WTC11 (cell line): ENCODE measurements at regions not wholly inside any gene's neighbourhood (a gene's known extent, or its start where the extent isn't known, plus 50 kb on each side); places are given as distances from the start of the nearest gene placed in this dataset.

ENCODE experiments used
- ATF3 ChIP-seq: sonication (generic); formaldehyde crosslinking; conservative IDR thresholded peaks from 2 replicates; pipeline ENCODE4 v1.8.1; 2022; ENCODE audit warnings: mild to moderate bottlenecking, missing genetic modification reagents
- CREB1 ChIP-seq: sonication (generic); formaldehyde crosslinking; IDR thresholded peaks from 2 replicates; pipeline ENCODE4 v1.8.0; 2023; ENCODE audit warnings: mild to moderate bottlenecking, missing genetic modification reagents
- CREM ChIP-seq: sonication (generic); formaldehyde crosslinking; IDR thresholded peaks from 2 replicates; pipeline ENCODE4 v1.8.1; 2022; ENCODE audit warnings: mild to moderate bottlenecking, missing genetic modification reagents, moderate library complexity
- E2F5 ChIP-seq: sonication (generic); formaldehyde crosslinking; IDR thresholded peaks from 2 replicates; pipeline ENCODE4 v1.8.1; 2022; ENCODE audit warnings: mild to moderate bottlenecking, moderate library complexity, missing genetic modification reagents
- MLX ChIP-seq: sonication (generic); formaldehyde crosslinking; IDR thresholded peaks from 2 replicates; pipeline ENCODE4 v1.8.1; 2023; ENCODE audit warnings: mild to moderate bottlenecking, missing genetic modification reagents, moderate library complexity
- TEAD1 ChIP-seq: sonication (generic); formaldehyde crosslinking; IDR thresholded peaks from 2 replicates; pipeline ENCODE4 v1.8.0; 2022; ENCODE audit warnings: mild to moderate bottlenecking, missing genetic modification reagents
- USF1 ChIP-seq: sonication (generic); formaldehyde crosslinking; IDR thresholded peaks from 2 replicates; pipeline ENCODE4 v1.8.0; 2022; ENCODE audit warnings: mild to moderate bottlenecking, missing genetic modification reagents
- ZNF232 ChIP-seq: sonication (generic); formaldehyde crosslinking; IDR thresholded peaks from 2 replicates; pipeline ENCODE4 v1.8.0; 2022; ENCODE audit warnings: mild to moderate bottlenecking, missing genetic modification reagents
- TF ChIP-seq, protein P1 (sequence below): fragments of 200-600 bp; IDR thresholded peaks from 2 replicates; pipeline ENCODE4 v1.8.0; 2022; ENCODE audit warnings: antibody characterized with exemption

GRCh38 chrX:1041091-1041490 is 171.4 kb downstream of the CRLF2 start:
- TF ChIP-seq, protein P1, sequence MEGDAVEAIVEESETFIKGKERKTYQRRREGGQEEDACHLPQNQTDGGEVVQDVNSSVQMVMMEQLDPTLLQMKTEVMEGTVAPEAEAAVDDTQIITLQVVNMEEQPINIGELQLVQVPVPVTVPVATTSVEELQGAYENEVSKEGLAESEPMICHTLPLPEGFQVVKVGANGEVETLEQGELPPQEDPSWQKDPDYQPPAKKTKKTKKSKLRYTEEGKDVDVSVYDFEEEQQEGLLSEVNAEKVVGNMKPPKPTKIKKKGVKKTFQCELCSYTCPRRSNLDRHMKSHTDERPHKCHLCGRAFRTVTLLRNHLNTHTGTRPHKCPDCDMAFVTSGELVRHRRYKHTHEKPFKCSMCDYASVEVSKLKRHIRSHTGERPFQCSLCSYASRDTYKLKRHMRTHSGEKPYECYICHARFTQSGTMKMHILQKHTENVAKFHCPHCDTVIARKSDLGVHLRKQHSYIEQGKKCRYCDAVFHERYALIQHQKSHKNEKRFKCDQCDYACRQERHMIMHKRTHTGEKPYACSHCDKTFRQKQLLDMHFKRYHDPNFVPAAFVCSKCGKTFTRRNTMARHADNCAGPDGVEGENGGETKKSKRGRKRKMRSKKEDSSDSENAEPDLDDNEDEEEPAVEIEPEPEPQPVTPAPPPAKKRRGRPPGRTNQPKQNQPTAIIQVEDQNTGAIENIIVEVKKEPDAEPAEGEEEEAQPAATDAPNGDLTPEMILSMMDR: no peak
- TF ChIP-seq ZNF232 (CRISPR knock-in tag) (no peak), ATF3 (CRISPR knock-in tag) (no peak), USF1 (CRISPR knock-in tag) (no peak), TEAD1 (CRISPR knock-in tag) (no peak), CREM (CRISPR knock-in tag) (no peak), E2F5 (CRISPR knock-in tag) (no peak), CREB1 (CRISPR knock-in tag) (no peak), MLX (CRISPR knock-in tag) (no peak)
